A673 (cell line): ENCODE measurements at regions not wholly inside any gene's neighbourhood (a gene's known extent, or its start where the extent isn't known, plus 50 kb on each side); places are given as distances from the start of the nearest gene placed in this dataset.

Experiments used
- BruUV-seq: library from RNA; stranded (reverse); fragments of 400-500 nt; replicated peaks from 2 replicates; lab custom pipeline; 2021; lab: Mats Ljungman, UMichigan
- CTCF ChIA-PET: fragments of 300-600 bp; sonication (Branson Sonifier 250); formaldehyde crosslinking; loops from one replicate; lab custom pipeline; 2022; ENCODE audit warnings: antibody characterized with exemption; lab: Charles Lee
- POLR2A ChIA-PET: fragments of 300-600 bp; sonication (Branson Sonifier 250); formaldehyde crosslinking; loops from one replicate; lab custom pipeline; 2022; ENCODE audit warnings: antibody characterized with exemption; ENCODE audit not compliant: low non-redundant PET; lab: Charles Lee
- DNase-seq: peaks from one replicate; pipeline ENCODE4 v3.0.0-alpha.2; 2015; ENCODE audit warnings: low spot score
- H3K27ac ChIP-seq: fragments of 200-600 bp; sonication (generic); 2 replicates; pipeline ENCODE4 v1.5.1; 2016; ENCODE audit warnings: mixed run types, low read depth, mild to moderate bottlenecking, mixed read lengths, antibody characterized with exemption, low read length; ENCODE audit not compliant: poor library complexity, severe bottlenecking
- H3K27me3 ChIP-seq: fragments of 200-600 bp; sonication (generic); replicated peaks from 2 replicates; pipeline ENCODE4 v1.6.1; 2017; ENCODE audit warnings: mixed run types, low read depth, mild to moderate bottlenecking, mixed read lengths, antibody characterized with exemption, low read length; ENCODE audit not compliant: insufficient read depth, poor library complexity
- H3K36me3 ChIP-seq: fragments of 200-600 bp; sonication (generic); 2 replicates; pipeline ENCODE4 v1.6.1; 2016; ENCODE audit warnings: mixed run types, mild to moderate bottlenecking, mixed read lengths, antibody characterized with exemption, low read length; ENCODE audit not compliant: insufficient read depth, poor library complexity, severe bottlenecking
- H3K4me1 ChIP-seq: fragments of 200-600 bp; sonication (generic); 2 replicates; pipeline ENCODE4 v1.6.1; 2017; ENCODE audit warnings: mixed run types, mild to moderate bottlenecking, mixed read lengths, antibody characterized with exemption, low read length; ENCODE audit not compliant: insufficient read depth, poor library complexity, severe bottlenecking
- H3K4me3 ChIP-seq: fragments of 200-600 bp; sonication (generic); 2 replicates; pipeline ENCODE4 v1.5.1; 2016; ENCODE audit warnings: low read depth, mixed run types, mild to moderate bottlenecking, mixed read lengths, low read length; ENCODE audit not compliant: poor library complexity, severe bottlenecking
- H3K9me3 ChIP-seq: fragments of 200-600 bp; sonication (generic); 2 replicates; pipeline ENCODE4 v1.6.1; 2016; ENCODE audit warnings: mixed run types, low read depth, mild to moderate bottlenecking, mixed read lengths, antibody characterized with exemption, low read length; ENCODE audit not compliant: poor library complexity, severe bottlenecking
- EZH2 ChIP-seq: fragments of 200-600 bp; sonication (generic); IDR thresholded peaks from 2 replicates; pipeline ENCODE4 v1.6.1; 2017; ENCODE audit warnings: borderline replicate concordance, low read depth, mild to moderate bottlenecking, mixed read lengths, antibody characterized with exemption, low read length; ENCODE audit not compliant: poor library complexity, severe bottlenecking
- intact Hi-C: fragments of 100-400 bp; cut with micrococcal nuclease; formaldehyde crosslinking; loops from one replicate; pipeline ENCODE4 v1.10.0; 2022; ENCODE audit not compliant: unreplicated experiment
- TF ChIP-seq, protein P1 (sequence below): fragments of 300-800, 200-600 bp; sonication (generic); conservative IDR thresholded peaks from 2 replicates; pipeline ENCODE4 v1.5.1; 2017; ENCODE audit warnings: low read depth, mild to moderate bottlenecking, antibody characterized with exemption, low read length, moderate library complexity, mixed read lengths

GRCh38 chr21:17690078-17690494, 77.4 kb upstream of the BTG3 start:
- no peaks in the 10 kb centered on the region for H3K4me1 ChIP-seq
- no peak for DNase-seq
- H3K27me3 ChIP-seq: no peaks in the 10 kb centered on the region
- no peak overlapping the region for H3K4me3 ChIP-seq
- TF ChIP-seq, protein P1, sequence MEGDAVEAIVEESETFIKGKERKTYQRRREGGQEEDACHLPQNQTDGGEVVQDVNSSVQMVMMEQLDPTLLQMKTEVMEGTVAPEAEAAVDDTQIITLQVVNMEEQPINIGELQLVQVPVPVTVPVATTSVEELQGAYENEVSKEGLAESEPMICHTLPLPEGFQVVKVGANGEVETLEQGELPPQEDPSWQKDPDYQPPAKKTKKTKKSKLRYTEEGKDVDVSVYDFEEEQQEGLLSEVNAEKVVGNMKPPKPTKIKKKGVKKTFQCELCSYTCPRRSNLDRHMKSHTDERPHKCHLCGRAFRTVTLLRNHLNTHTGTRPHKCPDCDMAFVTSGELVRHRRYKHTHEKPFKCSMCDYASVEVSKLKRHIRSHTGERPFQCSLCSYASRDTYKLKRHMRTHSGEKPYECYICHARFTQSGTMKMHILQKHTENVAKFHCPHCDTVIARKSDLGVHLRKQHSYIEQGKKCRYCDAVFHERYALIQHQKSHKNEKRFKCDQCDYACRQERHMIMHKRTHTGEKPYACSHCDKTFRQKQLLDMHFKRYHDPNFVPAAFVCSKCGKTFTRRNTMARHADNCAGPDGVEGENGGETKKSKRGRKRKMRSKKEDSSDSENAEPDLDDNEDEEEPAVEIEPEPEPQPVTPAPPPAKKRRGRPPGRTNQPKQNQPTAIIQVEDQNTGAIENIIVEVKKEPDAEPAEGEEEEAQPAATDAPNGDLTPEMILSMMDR: no peak
- no peak for TF ChIP-seq EZH2
- no TSS peak for BruUV-seq
- H3K36me3 ChIP-seq: no peaks in the 10 kb centered on the region
- ChIA-PET CTCF (no interaction called here), POLR2A (interaction anchor here (0.6 kb wide), 1 partner anchor 207 kb away, joined by 4 read pairs; no protein-coding TSS in a partner anchor)
- no peaks in the 10 kb centered on the region for H3K9me3 ChIP-seq
- intact Hi-C loops: no loop called here
- no peak overlapping the region for H3K27ac ChIP-seq

DNA sequence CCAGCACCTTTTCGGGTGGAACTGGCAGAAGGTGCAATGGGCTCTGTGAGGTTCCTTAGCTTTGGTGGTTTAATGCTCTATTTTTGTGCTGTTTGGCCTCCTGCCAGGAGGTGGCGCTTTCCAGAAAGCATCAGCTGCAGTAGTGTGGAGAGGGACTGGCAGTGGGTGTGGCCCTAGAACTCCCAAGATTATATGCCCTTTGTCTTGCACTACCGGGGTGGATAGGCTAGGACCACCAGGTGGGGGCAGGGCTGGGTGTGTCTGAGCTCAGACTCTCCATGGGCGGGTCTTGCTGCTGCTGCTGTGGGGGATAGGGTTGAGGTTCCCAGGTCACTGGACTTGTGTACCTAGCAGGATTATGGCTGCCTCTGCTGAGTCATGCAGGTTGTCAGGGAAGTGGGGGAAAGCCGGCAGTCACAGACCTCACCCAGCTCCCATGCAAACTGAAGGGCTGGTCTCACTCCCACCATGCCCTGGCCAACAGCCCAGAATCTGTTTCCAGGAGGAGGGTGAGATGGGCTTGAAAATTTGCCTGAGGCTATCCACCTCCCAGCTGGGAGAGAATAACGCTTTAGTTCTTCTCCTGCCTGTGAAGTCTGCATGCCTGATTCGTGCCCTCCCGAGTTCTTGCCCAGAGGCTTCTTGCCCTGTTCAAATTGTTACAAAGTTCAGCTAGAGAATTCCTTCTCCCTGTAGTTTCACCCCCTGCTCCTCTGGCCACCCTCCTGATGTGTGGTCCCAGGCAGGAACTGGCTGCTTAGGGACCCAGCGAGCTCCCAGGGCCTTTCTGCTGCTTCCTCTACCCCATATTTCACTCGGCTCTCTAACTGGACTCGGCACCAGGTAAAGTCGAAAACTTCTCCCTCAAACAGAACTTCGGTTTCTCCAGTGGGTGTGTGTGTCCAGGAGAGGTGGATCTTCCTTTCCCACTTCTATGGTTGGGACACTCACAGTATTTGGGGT, 76.5 kb upstream of the BTG3 start:
- POLR2A ChIA-PET: no interaction called here
- Histone ChIP-seq H3K4me3 (no peak overlapping the region), H3K36me3 (no peaks in the 10 kb centered on the region), H3K4me1 (no peaks in the 10 kb centered on the region), H3K9me3 (no peaks in the 10 kb centered on the region), H3K27me3 (no peaks in the 10 kb centered on the region), H3K27ac (no peak overlapping the region)
- CTCF ChIA-PET: no interaction called here
- BruUV-seq: no TSS peak
- intact Hi-C loops: no loop called here
- no peak for TF ChIP-seq EZH2
- TF ChIP-seq, protein P1: peak; percentile 44
- DNase-seq: peak; percentile 39

GRCh38 chr21:17682924-17683323, 70.2 kb upstream of the BTG3 start:
- CTCF ChIA-PET: no interaction called here
- no peak for DNase-seq
- H3K27ac ChIP-seq: no peak overlapping the region
- no peaks in the 10 kb centered on the region for H3K27me3 ChIP-seq
- H3K9me3 ChIP-seq: no peaks in the 10 kb centered on the region
- intact Hi-C loops: no loop called here
- POLR2A ChIA-PET: no interaction called here
- no peaks in the 10 kb centered on the region for H3K36me3 ChIP-seq
- no peak overlapping the region for H3K4me3 ChIP-seq
- no TSS peak for BruUV-seq
- no peaks in the 10 kb centered on the region for H3K4me1 ChIP-seq
- TF ChIP-seq EZH2: no peak
- TF ChIP-seq, protein P1: no peak
